OCI-LY7 (cell line): ENCODE measurements at regions not wholly inside any gene's neighbourhood (a gene's known extent, or its start where the extent isn't known, plus 50 kb on each side); places are given as distances from the start of the nearest gene placed in this dataset.

Source experiments
- BruUV-seq: library from RNA; stranded (reverse); fragments of 400-500 nt; replicated peaks from 2 replicates; lab custom pipeline; 2021; lab: Mats Ljungman, UMichigan
- CTCF ChIA-PET: fragments of 300-600 bp; sonication (Branson Sonifier 250); formaldehyde crosslinking; loops from one replicate; lab custom pipeline; 2022; ENCODE audit warnings: antibody characterized with exemption; ENCODE audit not compliant: unreplicated experiment; lab: Charles Lee
- POLR2A ChIA-PET: fragments of 300-600 bp; sonication (Branson Sonifier 250); formaldehyde crosslinking; loops from one replicate; lab custom pipeline; 2022; ENCODE audit warnings: antibody characterized with exemption; lab: Charles Lee
- DNase-seq: peaks from one replicate; pipeline ENCODE4 v3.0.0-alpha.2; 2015; ENCODE audit warnings: low spot score
- H2AFZ ChIP-seq: fragments of 200-600 bp; sonication (generic), shearing (Covaris generic); 2 replicates; pipeline ENCODE4 v1.6.1; 2014; ENCODE audit warnings: mild to moderate bottlenecking, antibody characterized with exemption, low read length, moderate library complexity
- H3K27ac ChIP-seq: fragments of 200-600 bp; sonication (generic); 2 replicates; pipeline ENCODE4 v1.5.1; 2014; ENCODE audit warnings: mixed run types, low read depth, mild to moderate bottlenecking, moderate library complexity, low read length, inconsistent platforms; ENCODE audit not compliant: poor library complexity, severe bottlenecking
- H3K36me3 ChIP-seq: fragments of 200-600 bp; sonication (generic); 2 replicates; pipeline ENCODE4 v1.6.1; 2014; ENCODE audit warnings: mild to moderate bottlenecking, antibody characterized with exemption, low read length, moderate library complexity, mixed read lengths; ENCODE audit not compliant: insufficient read depth
- H3K4me1 ChIP-seq: fragments of 200-600 bp; sonication (generic); 2 replicates; pipeline ENCODE4 v1.5.1; 2014; ENCODE audit warnings: mild to moderate bottlenecking, low read length; ENCODE audit not compliant: insufficient read depth, poor library complexity, severe bottlenecking
- H3K4me2 ChIP-seq: fragments of 200-600 bp; sonication (generic); 2 replicates; pipeline ENCODE4 v1.6.1; 2014; ENCODE audit warnings: mild to moderate bottlenecking, low read length
- H3K4me3 ChIP-seq: fragments of 200-600 bp; sonication (generic); 2 replicates; pipeline ENCODE4 v1.5.1; 2014; ENCODE audit warnings: mild to moderate bottlenecking, low read depth, low read length; ENCODE audit not compliant: poor library complexity, severe bottlenecking
- H3K79me2 ChIP-seq: fragments of 200-600 bp; sonication (generic); 2 replicates; pipeline ENCODE4 v1.6.1; 2016; ENCODE audit warnings: low read depth, mild to moderate bottlenecking, low read length, moderate library complexity, mixed read lengths; ENCODE audit not compliant: insufficient read depth
- H3K9me2 ChIP-seq: fragments of 200-600 bp; sonication (generic); 2 replicates; pipeline ENCODE4 v1.6.1; 2016; ENCODE audit warnings: mild to moderate bottlenecking, low read length, mixed read lengths; ENCODE audit not compliant: insufficient read depth
- H3K9me3 ChIP-seq: fragments of 200-600 bp; sonication (generic); 2 replicates; pipeline ENCODE4 v1.6.1; 2014; ENCODE audit warnings: mild to moderate bottlenecking, mixed run types, low read length, mixed read lengths
- H4K20me1 ChIP-seq: fragments of 200-600 bp; sonication (generic); 2 replicates; pipeline ENCODE4 v1.6.1; 2014; ENCODE audit warnings: mild to moderate bottlenecking, antibody characterized with exemption, low read length, moderate library complexity, mixed read lengths; ENCODE audit not compliant: insufficient read depth
- EZH2phosphoT487 ChIP-seq: fragments of 200-600 bp; sonication (generic); IDR thresholded peaks from 2 replicates; pipeline ENCODE4 v1.6.1; 2018; ENCODE audit warnings: low read depth, borderline replicate concordance, mild to moderate bottlenecking, mixed run types, antibody characterized with exemption, low read length, moderate library complexity, mixed read lengths
- intact Hi-C: fragments of 100-400 bp; cut with micrococcal nuclease; formaldehyde crosslinking; loops from one replicate; pipeline ENCODE4 v1.10.0; 2022; ENCODE audit not compliant: unreplicated experiment
- TF ChIP-seq, protein P1 (sequence below): fragments of 200-600 bp; sonication (generic); conservative IDR thresholded peaks from 2 replicates; pipeline ENCODE4 v1.5.1; 2014; ENCODE audit warnings: mild to moderate bottlenecking, antibody characterized with exemption, low read length, moderate library complexity, mixed read lengths

DNA sequence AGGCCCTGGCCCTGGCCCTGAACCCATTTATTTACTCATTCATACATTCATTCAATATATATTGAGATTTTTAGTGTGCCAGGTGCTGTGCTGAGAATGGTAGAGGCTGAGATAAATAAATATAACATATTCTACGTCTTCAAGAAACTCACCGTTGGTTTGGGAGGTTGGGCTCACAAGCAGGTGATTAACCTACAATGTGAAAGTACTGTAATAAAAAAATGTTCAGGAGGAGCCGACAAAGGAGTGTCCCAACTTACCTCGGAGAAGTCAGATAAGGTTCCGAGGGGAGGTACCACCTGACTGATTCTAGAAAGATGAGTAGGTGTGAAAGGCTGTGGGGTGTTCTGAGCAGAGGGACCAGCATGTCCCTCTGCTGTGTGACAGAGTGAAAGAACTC lies 479.6 kb upstream of the KLF4 start:
- POLR2A ChIA-PET = no interaction called here
- no TSS peak for BruUV-seq

DNA sequence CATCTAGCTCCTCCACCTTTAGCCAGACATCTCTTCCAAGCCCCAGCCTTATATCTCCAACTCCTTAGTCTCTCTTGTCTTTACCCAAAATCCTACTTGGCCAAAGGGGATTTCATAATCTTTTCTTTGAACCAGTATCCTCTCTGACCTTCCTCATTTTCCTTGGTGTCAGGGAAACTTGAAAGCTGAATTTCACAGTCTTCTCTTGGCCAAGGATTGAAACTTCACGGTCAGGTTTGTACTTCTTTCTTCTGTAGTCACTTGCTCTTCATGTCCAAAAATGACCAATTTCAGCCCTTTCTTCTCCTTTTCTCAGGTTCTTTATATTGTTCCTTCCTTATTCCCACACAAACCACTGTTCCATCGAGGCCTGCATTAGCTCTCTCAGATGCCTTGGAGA lies 473.7 kb upstream of the KLF4 start:
- POLR2A ChIA-PET = interaction anchor here (0.6 kb wide), 1 partner anchor 125 kb away, joined by 3 read pairs; no protein-coding TSS in a partner anchor
- Histone ChIP-seq H3K27ac (no peak overlapping the region), H2AFZ (no peak overlapping the region), H4K20me1 (no peaks in the 10 kb centered on the region), H3K79me2 (no peaks in the 10 kb centered on the region), H3K4me2 (no peak overlapping the region), H3K36me3 (no peaks in the 10 kb centered on the region), H3K9me2 (no peaks in the 10 kb centered on the region), H3K4me3 (no peak overlapping the region), H3K4me1 (no peaks in the 10 kb centered on the region), H3K9me3 (no peaks in the 10 kb centered on the region)
- DNase-seq = no peak
- intact Hi-C loops = no loop called here
- TF ChIP-seq, protein P1, sequence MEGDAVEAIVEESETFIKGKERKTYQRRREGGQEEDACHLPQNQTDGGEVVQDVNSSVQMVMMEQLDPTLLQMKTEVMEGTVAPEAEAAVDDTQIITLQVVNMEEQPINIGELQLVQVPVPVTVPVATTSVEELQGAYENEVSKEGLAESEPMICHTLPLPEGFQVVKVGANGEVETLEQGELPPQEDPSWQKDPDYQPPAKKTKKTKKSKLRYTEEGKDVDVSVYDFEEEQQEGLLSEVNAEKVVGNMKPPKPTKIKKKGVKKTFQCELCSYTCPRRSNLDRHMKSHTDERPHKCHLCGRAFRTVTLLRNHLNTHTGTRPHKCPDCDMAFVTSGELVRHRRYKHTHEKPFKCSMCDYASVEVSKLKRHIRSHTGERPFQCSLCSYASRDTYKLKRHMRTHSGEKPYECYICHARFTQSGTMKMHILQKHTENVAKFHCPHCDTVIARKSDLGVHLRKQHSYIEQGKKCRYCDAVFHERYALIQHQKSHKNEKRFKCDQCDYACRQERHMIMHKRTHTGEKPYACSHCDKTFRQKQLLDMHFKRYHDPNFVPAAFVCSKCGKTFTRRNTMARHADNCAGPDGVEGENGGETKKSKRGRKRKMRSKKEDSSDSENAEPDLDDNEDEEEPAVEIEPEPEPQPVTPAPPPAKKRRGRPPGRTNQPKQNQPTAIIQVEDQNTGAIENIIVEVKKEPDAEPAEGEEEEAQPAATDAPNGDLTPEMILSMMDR = no peak
- TF ChIP-seq EZH2phosphoT487 = no peak
- BruUV-seq = no TSS peak
- CTCF ChIA-PET = no interaction called here

More for the DNA sequence above, 479.6 kb upstream of the KLF4 start:
- TF ChIP-seq, protein P1 = no peak
- TF ChIP-seq EZH2phosphoT487 = no peak
- H3K9me2 ChIP-seq = no peaks in the 10 kb centered on the region
- H3K36me3 ChIP-seq = no peaks in the 10 kb centered on the region
- H3K4me1 ChIP-seq = no peaks in the 10 kb centered on the region
- DNase-seq = no peak
- H4K20me1 ChIP-seq = no peaks in the 10 kb centered on the region
- CTCF ChIA-PET = no interaction called here
- H3K27ac ChIP-seq = no peak overlapping the region
- H3K9me3 ChIP-seq = no peaks in the 10 kb centered on the region
- H3K4me3 ChIP-seq = no peak overlapping the region
- no peak overlapping the region for H3K4me2 ChIP-seq
- H3K79me2 ChIP-seq = no peaks in the 10 kb centered on the region
- intact Hi-C loops = no loop called here
- no peak overlapping the region for H2AFZ ChIP-seq

DNA sequence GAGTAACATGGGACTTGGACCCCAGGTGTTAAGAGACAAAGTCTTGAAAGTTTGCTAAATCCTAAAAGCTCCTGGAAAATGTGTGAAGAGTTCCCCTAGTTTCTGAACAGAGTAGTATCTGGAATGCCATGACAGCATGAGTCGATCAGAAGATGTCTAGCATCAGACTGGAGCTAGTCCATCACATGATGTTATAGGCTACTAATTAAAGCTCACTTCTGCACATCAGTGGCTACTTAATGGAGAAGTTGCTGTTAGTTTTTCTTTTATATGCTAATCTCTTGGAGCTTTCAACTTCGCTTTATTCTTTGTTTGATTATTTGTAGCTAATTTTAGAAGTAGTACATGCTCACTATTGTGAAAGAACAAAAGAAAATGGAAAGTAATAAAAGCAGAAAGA lies 471.3 kb upstream of the KLF4 start:
- no peaks in the 10 kb centered on the region for H3K4me1 ChIP-seq
- no peak overlapping the region for H2AFZ ChIP-seq
- intact Hi-C loops = no loop called here
- no peaks in the 10 kb centered on the region for H3K9me2 ChIP-seq
- no TSS peak for BruUV-seq
- H4K20me1 ChIP-seq = no peaks in the 10 kb centered on the region
- no peaks in the 10 kb centered on the region for H3K36me3 ChIP-seq
- H3K4me2 ChIP-seq = no peak overlapping the region
- H3K79me2 ChIP-seq = no peaks in the 10 kb centered on the region
- H3K4me3 ChIP-seq = no peak overlapping the region
- DNase-seq = no peak
- H3K27ac ChIP-seq = no peak overlapping the region
- TF ChIP-seq, protein P1 = no peak
- no peak for TF ChIP-seq EZH2phosphoT487
- ChIA-PET POLR2A (interaction anchor here (1.0 kb wide), 1 partner anchor 12 kb away, joined by 3 read pairs; no protein-coding TSS in a partner anchor), CTCF (no interaction called here)
- no peaks in the 10 kb centered on the region for H3K9me3 ChIP-seq
